ENCODE measurements at regions not wholly inside any gene's neighbourhood (a gene's known extent, or its start where the extent isn't known, plus 50 kb on each side); places are given as distances from the start of the nearest gene placed in this dataset.

DNA sequence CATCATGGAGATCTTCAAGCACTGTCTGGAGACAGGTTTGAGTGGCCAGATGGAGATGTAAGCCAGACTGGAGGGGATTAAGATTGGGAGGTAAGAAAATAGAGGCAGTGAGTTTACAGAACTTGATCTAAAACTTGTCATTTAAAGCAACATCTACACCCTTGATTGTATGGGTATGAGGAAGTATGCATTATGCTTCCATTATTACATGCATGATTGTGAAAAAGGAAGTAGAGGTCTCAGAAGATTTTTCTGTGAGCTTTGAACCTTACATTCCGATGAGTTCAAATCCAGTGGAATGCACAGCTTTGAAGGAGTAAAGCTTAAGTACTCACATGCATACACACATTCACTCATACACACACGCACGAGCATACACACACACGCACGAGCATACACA, 550.8 kb downstream of the MED13L start:
- no peak for TF ChIP-seq EP300 (IDR thresholded peaks at IDR 0.05; ENCODE audit: borderline replicate concordance)
- no peak for TF ChIP-seq NFIC (IDR thresholded peaks at IDR 0.05)
- no peak for TF ChIP-seq YY1 (IDR thresholded peaks at IDR 0.05; ENCODE audit: low read depth)
- no peak for TF ChIP-seq CREB1 (IDR thresholded peaks at IDR 0.05; ENCODE audit: low read depth)
- no peak for TF ChIP-seq CEBPB (IDR thresholded peaks at IDR 0.05)
